ENCODE measurements at regions not wholly inside any gene's neighbourhood (a gene's known extent, or its start where the extent isn't known, plus 50 kb on each side); places are given as distances from the start of the nearest gene placed in this dataset.

DNA sequence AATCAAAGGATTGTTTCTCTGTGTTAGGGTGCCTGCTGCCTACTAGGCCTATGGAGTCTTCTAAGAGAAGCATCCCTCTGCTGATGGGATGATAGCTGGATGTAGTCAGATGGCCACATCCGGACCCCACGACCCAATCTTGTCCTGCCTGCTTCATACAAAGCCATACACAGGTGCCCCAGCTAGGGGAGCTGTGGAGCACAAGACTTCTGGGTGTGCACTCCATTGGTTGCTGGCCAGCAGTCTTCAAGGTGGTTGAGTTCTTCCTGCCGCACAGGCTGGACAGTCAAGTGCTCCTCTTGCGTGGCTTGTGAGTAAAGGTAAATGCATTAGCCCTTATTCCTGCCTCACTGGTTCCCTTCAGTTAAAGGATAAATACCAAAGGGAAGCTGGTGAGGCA, 120.2 kb downstream of the TEX36 start:
- TF ChIP-seq, protein P1, sequence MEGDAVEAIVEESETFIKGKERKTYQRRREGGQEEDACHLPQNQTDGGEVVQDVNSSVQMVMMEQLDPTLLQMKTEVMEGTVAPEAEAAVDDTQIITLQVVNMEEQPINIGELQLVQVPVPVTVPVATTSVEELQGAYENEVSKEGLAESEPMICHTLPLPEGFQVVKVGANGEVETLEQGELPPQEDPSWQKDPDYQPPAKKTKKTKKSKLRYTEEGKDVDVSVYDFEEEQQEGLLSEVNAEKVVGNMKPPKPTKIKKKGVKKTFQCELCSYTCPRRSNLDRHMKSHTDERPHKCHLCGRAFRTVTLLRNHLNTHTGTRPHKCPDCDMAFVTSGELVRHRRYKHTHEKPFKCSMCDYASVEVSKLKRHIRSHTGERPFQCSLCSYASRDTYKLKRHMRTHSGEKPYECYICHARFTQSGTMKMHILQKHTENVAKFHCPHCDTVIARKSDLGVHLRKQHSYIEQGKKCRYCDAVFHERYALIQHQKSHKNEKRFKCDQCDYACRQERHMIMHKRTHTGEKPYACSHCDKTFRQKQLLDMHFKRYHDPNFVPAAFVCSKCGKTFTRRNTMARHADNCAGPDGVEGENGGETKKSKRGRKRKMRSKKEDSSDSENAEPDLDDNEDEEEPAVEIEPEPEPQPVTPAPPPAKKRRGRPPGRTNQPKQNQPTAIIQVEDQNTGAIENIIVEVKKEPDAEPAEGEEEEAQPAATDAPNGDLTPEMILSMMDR (optimal IDR thresholded peaks at IDR 0.05 in 1 of 3, IDR thresholded peaks at IDR 0.05 in 1 of 3, conservative IDR thresholded peaks at IDR 0.05 in 1 of 3; ENCODE audit: extremely low read depth in 1 of 3, insufficient read depth in 2 of 3, low read length in 3 of 3) = peak in 2 of 3 experiments; percentile 12 to 27
- no peak for TF ChIP-seq EZH2 (IDR thresholded peaks at IDR 0.05; ENCODE audit: low read length)

Data from keratinocyte (primary cell).